Body of pancreas (tissue), 4 donors: ENCODE measurements at regions not wholly inside any gene's neighbourhood (a gene's known extent, or its start where the extent isn't known, plus 50 kb on each side); places are given as distances from the start of the nearest gene placed in this dataset.

ENCODE experiments used
- CTCF ChIP-seq, 7 experiments: fragments of 450-650 bp in 4 of 7; fragments of 200-600 bp in 3 of 7; sonication (generic) in 3 of 7; IDR thresholded peaks; one replicate each; pipeline ENCODE4 v1.5.1; 2016 to 2019; ENCODE audit warnings: antibody characterized with exemption in 7 of 7
- POLR2A ChIP-seq, 3 donors: fragments of 450-650 bp; IDR thresholded peaks; one replicate each; pipeline ENCODE4 v1.6.1; 2016; ENCODE audit warnings: antibody characterized with exemption in 3 of 3, mild to moderate bottlenecking in 2 of 3

- no peak for TF ChIP-seq CTCF (IDR thresholded peaks at IDR 0.05)
- TF ChIP-seq POLR2A (IDR thresholded peaks at IDR 0.05) = no peak
These were observed 202.8 kb upstream of the SMIM30 start for GRCh38 chr7:113321201-113321600.
